Stimulated activated CD4-positive, alpha-beta T cell treated with anti-CD3 and anti-CD28 coated beads, Interleukin-15, amount 100 ng/mL, for 24 hours (primary cell): ENCODE measurements at regions not wholly inside any gene's neighbourhood (a gene's known extent, or its start where the extent isn't known, plus 50 kb on each side); places are given as distances from the start of the nearest gene placed in this dataset.
A peak's percentile ranks its signal among the peaks of the same experiment; 100 is the strongest.
"Not testable (repeated sequence)": the region's sequence is repeated elsewhere in the genome, so short reads cannot be mapped to it uniquely, and the experiment has no call there.

ENCODE experiments used
- DNase-seq: peaks from one replicate; pipeline ENCODE4 v3.0.0-alpha.2; 2020

DNA sequence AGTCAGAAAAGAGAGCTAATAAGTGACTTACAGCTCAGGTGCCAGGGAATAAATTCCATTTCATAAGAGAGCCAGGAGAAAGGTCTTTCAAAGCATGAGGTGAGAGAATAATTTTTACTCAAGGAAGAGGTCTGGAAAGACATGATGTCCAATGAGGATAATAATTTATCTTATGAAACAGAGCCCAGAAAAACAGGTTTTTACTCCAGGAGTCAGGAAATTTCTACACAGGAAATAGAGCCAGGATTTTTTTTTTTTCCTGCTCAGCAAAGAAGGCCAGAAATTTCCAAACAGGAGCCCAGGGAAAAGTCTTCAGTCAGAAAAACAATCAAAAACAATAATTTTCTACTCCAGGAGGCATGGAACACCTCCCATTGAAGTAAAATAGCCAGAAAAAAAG is 1185.7 kb upstream of the TSPY4 start:
- no peak for DNase-seq

DNA sequence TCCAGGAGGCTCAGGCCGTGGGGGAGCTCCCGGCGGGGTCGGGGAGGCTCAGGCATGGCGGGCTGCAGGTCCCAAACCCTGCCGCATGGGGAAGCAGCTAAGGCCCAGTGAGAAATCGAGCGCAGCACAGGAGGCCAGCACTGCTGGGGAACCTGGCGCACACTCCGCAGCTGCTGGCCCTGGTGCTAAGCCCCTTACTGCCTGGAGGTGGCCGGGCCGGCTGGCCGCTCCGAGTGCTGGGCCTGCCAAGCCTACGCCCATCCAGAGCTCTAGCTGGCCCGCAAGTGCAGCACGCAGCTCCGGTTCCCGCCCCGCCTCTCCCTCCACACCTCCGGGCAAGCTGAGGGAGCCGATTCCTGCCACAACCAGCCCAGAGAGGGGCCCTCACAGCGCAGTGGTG is 1208.7 kb upstream of the TSPY4 start:
- no peak for DNase-seq

DNA sequence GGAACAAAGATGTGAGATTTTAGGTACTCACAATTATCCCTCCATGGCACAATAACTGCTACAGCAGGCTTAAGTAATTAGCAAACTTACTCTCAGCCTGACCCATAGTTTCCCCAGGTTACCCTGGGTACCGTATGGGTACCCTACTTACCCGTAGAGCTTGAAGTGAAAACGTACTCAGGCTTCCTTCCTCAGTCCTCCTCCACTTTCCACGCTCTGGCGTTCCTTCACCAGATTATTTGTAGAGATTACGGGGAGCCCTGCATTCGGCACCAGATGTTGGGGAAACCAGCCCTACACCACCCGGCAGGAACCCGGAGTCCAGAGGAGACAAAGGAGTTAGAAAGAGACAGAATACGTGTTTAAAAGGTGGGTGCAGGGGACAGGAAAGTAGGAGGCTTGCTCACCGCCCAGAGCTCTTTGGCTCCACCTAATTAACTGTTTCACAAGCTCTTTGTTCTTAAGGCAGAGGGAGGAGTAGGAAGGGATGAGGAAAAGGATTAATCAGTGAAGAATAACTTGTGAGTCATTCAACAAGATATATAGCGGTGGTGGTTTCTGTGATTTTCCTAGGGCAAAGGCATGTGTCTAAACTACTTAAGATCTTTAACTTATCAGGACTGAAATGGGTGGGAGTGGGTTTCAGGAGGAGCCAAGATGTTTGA is 1211.2 kb upstream of the TSPY4 start:
- no peak for DNase-seq

DNA sequence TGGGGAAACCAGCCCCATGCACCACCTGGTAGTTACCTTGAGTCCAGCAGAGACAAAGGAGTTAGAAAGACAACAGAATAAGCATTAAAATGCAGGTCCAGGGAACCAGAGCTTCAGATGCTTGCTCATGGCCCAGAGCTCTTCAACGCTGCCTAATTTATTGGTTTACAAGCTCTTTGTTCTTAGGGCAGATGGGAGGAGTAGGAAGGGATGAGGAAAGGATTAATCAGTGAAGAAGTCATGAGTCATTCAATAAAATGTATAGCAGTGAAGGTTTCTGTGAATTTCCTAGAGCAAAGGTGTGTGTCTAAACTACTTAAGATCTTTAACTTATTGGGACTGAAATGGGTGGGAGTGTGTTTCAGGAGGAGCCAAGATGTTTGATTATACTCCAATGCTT is 1210.3 kb upstream of the AMELY start:
- no peak for DNase-seq

DNA sequence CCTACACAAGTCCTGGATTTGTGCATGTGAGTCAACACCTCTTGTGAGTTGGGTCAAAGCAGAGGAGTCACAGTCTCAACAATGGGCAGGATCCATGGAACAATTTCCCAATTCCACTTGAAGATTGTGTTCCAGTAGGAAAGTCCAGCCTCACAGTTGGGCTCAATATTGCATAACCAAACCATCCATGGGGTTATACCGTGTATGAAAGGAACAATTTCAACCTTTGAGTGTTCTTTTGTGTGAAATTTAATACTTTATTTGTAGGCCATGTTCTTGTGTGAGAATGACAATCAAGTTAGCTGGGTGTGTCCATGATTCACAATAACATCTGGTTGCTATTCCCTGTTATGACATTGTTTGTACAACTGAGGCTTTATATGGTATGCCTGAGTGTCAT is 1182.9 kb upstream of the AMELY start:
- no peak for DNase-seq

DNA sequence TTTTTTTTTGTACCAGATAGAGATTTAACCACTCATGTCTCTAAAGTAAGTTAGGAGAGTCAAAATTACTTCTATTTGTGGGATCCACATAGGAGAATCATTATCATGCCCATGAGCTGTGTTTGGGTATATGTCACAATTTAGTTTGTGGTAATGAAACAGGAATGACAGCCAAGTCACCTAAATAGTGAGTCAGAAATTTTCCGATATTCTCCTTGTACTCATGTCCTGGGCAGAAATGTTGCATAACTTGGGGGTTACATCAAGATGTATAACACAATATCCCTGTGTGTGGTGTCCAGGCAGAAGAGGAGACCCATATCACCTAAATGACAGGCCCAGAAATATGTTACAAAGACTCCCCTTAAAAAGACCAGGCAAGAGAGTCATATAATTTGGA is 1181.4 kb upstream of the AMELY start:
- no peak for DNase-seq

DNA sequence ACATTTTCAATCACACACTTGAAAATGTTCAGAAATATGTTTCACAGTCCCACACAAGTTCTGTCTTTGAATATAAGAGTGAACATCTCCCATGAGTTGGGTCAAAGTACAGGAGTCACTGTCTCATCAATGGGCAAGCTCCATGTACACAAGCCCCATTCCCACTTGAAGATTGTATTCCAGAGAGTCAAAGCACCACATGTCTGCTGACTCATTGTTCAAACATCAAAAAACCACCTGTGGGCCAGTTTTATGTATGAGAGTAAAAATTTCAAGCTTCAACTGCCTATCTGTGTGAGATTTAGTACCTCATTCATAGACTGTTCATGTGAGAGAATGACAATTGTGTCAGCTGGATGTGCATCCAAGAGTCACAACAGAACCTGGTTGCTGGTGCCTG is 1174.4 kb upstream of the AMELY start:
- DNase-seq = no peak

DNA sequence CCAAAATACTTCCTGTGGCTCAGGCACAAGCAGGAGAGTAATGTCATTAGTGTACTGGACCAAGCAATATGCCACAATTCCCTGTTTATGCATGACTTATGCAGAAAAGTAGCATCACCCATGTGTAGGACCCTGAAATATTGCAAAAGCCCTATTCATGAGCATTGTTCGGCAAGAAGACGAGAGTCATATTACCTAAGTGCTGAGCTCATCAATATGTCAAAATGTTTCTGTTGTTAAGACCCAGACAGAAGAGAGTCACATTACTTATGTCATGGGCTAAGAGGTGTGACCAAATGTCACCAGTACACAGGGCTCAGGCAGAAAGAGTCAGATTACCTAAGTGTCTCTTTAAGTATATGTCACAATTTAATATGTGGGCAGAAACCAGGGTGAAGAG is 1172.6 kb upstream of the AMELY start:
- no peak for DNase-seq

DNA sequence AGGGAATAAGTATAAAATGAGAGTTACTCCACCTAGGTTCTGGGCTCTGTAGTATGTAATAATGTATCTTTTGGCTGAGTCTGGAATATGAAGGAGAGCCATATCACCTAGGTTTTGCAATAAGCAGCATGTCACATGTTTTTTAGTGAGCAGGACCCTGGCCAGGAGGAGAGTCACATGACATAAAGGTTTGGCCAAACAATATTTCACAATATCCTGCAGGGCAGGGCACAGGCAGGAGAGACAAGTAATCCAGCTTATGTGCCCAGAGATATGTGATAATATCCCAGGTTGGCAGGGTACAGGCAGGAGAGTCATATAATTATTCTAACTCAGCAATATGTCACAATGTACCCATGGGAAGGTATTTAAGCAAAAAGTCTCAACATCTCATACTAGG is 1169.6 kb upstream of the AMELY start:
- DNase-seq = no peak

DNA sequence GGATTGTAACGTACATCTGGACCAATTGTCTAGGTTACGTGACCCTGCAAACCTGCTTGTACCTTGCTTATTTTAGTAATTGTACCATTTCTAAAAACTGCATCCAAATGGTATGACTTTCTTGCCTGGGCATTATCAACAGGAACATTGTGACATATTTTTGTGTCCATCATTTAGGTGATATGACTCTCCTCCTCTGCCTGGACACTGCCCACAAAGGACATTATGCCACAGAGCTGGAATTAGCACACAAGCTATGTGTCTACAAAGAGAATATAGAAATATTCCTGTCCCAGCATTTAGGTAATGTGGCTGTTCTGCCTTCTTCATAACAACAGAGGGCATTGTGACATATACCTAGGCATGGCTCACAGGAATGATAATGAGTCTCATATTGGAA is 1153.7 kb upstream of the AMELY start:
- no peak for DNase-seq

DNA sequence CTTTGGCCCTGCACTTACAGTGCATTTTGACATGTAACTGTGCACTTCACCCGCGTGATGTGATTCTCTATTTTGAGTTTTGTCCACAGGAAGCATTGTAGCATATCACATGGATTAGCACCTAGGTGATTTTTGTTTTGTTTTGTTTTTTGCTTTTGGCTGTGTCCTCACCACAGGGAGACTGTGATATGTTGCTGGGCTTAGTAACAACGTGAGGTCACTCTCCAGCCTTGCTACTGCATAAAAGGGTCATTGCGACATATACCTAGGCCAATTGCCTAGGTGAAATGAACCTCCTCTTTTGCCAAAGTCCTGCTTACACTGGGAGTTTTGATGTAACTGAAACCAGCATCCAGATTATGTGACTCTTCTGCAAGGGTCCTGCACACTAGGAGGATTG is 1152.9 kb upstream of the AMELY start:
- no peak for DNase-seq

DNA sequence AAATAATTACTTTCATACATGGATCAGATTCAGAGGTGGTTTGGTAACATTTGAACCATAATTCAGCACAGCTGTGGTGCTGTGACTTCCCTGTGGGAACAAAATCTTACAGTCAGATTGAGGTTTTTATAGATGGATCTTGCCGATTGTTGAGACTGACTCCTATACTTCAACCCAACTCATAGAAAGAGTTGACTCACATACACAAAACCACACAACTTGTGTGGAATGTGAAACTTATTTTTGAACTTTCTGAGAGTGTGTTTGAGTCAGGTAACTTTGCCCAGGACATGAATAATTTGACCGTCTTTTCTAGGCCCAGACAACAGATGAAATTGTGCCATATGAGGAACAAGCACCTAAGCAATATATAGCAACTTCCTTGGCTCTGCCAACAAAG is 1152.4 kb upstream of the AMELY start:
- no peak for DNase-seq

DNA sequence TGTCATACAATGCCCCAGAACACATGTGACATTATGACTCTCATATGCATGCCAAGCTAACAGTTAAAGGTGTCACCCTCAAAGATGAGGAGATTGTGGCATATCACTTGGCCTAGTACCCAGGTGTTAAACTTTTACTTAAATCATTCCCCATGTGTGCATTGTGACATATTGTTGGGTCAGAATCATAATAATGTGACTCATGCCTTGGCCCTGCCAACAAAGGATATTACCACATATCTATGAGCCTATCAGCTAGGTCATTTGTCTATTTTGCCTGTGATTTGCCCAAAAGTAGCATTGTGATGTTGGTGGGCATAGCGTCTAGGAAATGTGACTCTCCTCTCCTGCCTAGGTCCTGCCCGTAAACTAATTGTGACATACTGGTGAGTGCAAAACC is 1147.1 kb upstream of the AMELY start:
- DNase-seq = no peak

DNA sequence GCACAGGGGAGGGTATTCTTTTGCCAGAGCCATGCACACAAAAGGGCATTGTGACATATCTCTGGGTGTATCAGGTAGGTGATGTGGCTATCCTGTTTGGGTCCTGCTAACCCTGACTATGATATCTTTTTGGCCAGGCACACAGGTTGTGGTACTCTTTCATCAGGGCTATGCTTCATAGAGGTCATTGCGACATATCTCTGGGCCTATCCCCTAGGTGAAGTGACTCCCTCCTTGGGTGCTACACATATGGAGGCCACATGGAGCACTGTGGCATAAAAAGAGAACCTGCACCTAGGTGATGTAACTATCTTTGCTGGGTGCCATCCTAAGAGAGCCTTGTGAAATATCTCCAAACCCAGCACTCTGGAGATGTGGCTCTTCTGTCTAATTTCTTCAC is 1139.8 kb upstream of the AMELY start:
- no peak for DNase-seq

DNA sequence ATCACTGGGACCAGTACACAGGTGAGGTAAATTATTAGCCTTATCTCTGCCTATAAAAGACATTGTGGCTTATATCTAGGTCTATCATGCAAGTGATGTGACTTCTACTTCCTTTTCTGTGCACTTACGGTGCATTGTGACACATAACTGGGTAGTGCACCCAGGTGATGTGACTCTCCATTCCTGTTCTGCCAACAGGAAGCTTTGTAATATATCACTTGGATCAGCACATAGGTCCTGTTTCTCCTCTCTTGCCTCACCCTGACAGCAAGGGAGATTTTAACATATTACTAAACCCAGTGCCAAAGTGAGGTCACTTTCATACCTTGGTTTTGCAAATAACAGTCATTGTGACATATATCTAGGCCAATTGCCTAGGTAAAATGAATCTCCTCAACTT is 1129.7 kb upstream of the AMELY start:
- no peak for DNase-seq

DNA sequence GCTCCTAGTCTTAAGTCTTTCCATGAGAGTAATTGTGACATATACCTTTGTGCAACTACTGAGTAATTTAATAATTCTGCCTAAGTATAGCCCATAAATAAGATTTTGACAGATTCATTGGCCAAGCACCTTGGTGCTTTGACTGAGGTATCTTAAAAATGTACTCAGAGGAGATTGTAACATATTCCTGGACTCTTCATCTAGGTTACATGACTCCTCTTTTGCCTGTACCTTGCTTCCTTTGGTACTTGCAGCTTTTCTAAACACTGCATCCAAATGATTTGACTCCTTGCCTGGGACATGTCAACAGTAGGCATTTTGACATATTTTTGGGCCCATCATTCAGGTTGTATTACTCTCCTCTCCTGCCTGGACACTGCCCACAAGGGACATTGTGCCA is 1125.0 kb upstream of the AMELY start:
- DNase-seq = no peak

DNA sequence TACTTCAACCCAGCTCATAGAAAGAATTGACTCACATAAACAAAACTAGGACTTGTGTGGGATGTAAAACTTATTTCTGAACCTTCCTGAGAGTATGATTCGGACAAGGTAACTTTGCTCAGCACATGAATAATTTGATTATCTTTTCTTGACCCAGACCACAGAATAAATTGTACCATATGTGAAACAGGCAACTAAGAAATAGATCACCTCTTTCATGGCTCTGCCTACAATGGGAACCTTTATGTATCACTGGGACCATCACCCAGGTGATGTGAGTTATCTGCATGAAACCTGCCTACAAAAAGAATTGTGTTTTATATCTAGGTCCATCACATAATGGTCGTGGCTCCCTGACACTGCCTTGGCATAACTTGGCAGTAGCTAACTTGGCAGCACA is 1124.1 kb upstream of the AMELY start:
- DNase-seq = no peak

DNA sequence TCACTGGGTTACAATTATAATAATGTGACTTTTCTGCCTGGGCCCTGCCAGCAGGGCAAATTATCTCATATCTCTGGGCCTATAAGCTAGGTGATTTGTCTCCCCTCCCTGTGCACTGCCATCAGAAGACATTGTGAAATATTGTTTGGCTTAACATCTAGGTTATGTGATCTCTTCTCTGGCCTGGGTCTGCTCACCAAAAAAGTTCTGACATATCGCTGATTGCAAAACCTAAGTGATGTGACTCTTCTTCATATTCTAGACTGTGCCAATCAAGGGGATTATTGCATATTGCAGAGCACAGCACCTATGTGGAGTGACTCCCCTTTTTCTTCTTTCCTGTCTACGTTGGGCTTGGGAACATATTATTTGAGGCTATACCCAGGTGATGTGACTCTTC is 1123.1 kb upstream of the AMELY start:
- DNase-seq = no peak

DNA sequence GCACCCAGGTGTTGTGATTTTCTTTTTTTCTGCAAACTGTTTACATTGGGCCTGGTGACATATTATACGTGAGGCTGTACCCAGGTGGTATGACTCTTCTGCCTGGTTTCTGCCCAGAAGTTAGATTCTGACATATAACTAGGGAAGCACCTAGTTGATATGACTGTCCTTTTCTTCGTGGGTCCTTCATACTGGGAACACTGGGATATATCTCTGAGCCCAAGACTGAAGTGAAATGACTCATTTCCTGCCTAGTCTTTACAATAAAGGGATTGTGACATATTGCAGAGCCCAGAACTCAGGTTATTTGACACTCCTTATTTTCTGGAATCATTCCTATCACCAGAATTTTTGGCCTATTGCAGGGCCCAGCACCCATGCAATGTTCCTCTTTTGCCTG is 1121.6 kb upstream of the AMELY start:
- DNase-seq = no peak

DNA sequence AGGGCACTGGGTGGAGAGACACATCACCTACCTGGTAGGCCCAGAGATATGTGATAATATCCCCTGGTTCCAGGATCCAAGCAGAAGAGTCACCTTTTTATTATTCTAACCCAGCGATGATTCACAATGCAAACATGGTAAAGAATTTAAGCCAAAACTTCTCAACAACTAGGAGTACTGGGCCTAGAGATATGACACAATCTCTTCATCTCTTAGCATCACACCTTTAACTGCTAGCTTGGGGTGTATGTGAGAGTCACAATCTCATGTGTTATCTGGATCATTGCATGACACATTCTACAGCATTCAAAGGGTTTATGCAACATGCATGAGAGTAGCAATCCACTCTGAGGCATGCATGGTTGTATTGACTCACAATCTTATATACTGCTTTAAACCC is 1109.0 kb upstream of the AMELY start:
- DNase-seq = no peak

DNA sequence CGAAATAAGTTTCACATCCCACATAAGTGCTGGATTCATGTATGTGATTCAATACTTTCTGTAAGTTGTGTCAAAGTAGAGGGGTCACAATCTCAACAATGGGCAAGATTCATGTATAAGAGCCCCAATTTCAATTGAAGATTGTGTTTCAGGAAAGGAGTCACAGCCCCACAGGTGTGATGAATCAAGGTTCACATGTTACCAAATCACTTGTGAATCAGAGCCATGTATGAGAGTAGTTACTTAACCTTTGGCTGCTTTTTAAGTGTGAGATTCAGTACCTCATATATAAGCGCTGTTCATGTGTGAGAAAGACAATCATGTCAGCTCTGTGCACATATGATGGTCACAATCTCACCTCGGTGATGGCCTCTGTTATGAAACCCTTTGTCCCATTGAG is 1100.0 kb upstream of the AMELY start:
- no peak for DNase-seq

DNA sequence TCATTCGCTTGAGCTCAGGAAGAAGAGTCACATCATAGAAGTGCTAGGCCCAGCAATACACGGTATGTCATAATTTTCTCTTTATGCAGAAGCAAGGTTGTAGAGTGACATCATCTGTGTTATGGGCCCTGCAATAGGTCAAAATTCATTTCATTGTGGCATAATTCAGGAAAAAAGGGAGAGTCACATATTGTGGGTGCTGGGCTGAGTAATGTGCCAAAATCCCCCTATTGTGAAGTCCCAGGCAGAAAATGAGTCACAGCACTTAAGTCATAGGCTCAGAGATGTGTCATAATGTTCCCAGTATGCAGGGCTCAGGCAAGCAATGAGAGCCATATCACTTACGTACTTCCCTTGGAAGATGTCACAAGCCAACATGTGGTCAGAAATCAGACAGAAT is 1092.6 kb upstream of the AMELY start:
- peak; percentile 30 for DNase-seq

DNA sequence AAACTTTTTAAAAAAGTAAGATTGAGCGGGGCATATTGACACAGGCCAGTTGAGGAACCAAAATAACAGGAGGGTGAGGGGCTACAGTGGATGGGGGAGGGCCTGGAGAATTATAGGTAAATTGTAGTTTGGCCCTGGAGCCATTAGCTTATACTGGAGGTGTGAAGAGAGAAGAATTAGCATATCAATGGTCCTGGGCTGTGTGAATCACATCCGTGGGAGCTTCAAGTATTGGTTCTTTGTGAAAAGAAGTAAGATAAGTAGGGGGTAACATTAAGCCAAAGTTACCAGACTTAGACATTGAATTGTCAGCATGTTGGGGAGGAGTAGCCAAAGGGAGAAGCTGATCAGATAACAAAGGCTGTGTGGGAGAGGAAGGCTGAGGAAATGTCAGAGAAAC is 1085.2 kb upstream of the AMELY start:
- DNase-seq = no peak

DNA sequence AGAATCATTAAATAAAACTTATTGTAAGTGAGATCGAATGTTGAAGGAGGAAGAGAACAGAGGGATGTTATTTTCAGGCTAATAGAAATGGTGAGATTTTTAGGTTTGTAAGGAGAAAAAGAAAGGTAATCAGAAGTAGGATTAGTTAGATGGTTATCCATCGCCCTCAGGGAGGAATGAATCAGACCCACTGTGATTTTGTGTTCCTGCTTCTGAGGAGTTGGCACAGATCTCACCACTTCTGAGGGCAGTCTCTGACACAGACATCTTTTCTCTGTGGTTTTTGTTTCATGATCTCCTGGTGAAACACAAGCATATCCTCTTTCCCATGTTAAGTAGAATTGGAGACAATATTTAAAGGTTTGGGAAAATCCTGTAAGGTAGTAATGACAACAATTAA is 1083.2 kb upstream of the AMELY start:
- DNase-seq = not testable (repeated sequence)

DNA sequence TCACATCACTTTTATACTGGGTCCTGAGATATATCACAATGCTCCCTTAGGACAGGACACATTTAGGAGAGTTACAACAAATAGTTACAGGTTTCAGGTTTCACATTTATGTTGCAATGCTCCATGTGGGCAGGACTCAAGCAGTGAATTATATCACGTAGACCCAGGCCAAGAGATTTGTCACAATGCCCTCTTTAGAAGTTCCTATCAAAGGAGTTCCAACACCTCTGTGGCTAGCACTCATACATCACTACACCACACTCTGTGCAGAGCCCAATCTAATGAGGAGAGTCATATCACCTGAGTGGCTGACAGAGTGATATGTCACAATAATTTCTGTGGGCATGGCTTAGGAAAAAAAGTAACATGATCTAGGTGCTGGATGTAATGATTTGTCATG is 1068.2 kb upstream of the AMELY start:
- no peak for DNase-seq

DNA sequence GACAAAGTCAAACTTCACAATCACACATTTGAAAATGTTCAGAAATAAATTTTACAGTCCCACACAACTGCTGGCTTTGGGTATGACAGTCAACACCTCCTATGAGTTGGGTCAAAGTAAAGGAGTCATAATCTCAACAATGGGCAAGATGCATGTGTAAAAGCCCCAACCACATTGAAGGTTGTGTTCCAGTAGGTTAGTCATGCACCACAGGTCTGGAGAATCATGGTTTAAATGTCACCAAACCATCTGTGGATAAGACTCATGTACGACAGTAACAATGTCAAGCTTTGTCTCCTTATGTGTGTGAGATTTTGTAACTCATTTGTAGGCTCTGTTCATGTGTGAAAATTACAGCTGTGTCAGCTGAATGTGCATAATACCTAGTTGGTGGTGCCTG is 1065.7 kb upstream of the AMELY start:
- DNase-seq = no peak
